IPS DF 6.9 (cell line): ENCODE measurements at regions not wholly inside any gene's neighbourhood (a gene's known extent, or its start where the extent isn't known, plus 50 kb on each side); places are given as distances from the start of the nearest gene placed in this dataset.

Experiments
- DNase-seq: peaks from one replicate; pipeline ENCODE4 v3.0.0-alpha.2; 2013; ENCODE audit warnings: low read depth, low spot score
- H3K27ac ChIP-seq: one replicate; pipeline ENCODE4 v1.5.1; 2013; ENCODE audit warnings: low read length, control low read depth
- H3K27me3 ChIP-seq: 2 replicates; pipeline ENCODE4 v1.6.1; 2013; ENCODE audit warnings: mild to moderate bottlenecking, low read length; ENCODE audit not compliant: control insufficient read depth, insufficient read depth
- H3K36me3 ChIP-seq: 2 replicates; pipeline ENCODE4 v1.6.1; 2013; ENCODE audit warnings: low read length; ENCODE audit not compliant: control insufficient read depth, insufficient read depth
- H3K4me1 ChIP-seq: 2 replicates; pipeline ENCODE4 v1.6.1; 2013; ENCODE audit warnings: low read length; ENCODE audit not compliant: control insufficient read depth, insufficient read depth
- H3K4me3 ChIP-seq: 2 replicates; pipeline ENCODE4 v1.5.1; 2013; ENCODE audit warnings: mild to moderate bottlenecking, low read length
- H3K9me3 ChIP-seq: 2 replicates; pipeline ENCODE4 v1.6.1; 2013; ENCODE audit warnings: low read length, inconsistent platforms; ENCODE audit not compliant: control insufficient read depth, insufficient read depth
- WGBS: extraction: QIAGEN DNeasy Blood & Tissue Kit; methylation state at CpG from one replicate; pipeline ENCODE4 v1.1.7; 2013; ENCODE audit warnings: mixed read lengths, missing lambda C conversion rate; ENCODE audit not compliant: insufficient read length, insufficient coverage; 5-methylcytosine and 5-hydroxymethylcytosine counted together

DNA sequence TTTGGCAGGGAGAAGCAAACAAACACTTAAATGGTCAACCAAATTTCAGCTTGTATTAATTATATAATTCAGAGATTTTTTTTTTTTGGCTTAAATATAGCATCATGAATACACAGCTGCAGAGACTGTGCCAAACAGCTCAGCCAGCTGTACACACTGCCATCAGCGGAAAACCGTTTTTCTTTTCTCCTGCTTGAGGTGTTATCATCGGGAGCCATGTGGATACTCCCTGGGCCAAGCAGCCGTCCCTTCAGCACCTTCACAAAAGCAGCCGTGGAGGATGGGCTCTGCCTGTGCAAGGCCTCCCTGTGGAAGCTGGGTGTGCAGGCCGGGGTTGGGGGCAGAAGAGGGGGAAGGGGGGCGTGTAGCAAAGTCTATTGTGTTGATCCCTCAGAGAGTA is 85.0 kb downstream of the NUF2 start:
- no peak for DNase-seq
- Histone ChIP-seq H3K36me3 (no peaks in the 10 kb centered on the region), H3K4me3 (no peak overlapping the region), H3K4me1 (peaks cover 7% of the 10 kb centered on the region; the same call in 1 of the 2 replicates), H3K27ac (no peak overlapping the region), H3K27me3 (no peaks in the 10 kb centered on the region), H3K9me3 (no peaks in the 10 kb centered on the region)
- WGBS = no CpG with 5 or more reads among the region's 7 CpGs

DNA sequence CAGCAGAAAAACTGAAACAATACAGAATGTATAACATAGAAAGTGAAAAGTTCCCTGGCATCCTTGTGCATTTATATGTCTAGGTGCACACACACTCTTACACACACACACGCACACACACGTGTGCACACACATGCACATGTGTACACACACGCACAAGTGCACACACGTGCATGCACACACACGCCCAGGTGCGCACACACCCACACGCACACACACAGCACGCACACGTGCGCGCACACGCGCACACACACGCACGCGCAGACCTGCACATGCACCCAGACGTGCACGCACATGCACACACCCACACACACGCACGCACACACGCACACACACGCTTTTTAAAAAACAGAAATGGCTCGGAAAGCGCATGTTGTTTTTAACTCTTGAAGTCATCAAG is 86.5 kb downstream of the NUF2 start:
- no CpG with 5 or more reads among the region's 24 CpGs for WGBS
- H3K36me3 ChIP-seq = no peaks in the 10 kb centered on the region
- no peak overlapping the region for H3K27ac ChIP-seq
- peaks cover 7% of the 10 kb centered on the region; the same call in 1 of the 2 replicates for H3K4me1 ChIP-seq
- no peaks in the 10 kb centered on the region for H3K27me3 ChIP-seq
- no peak for DNase-seq
- no peak overlapping the region for H3K4me3 ChIP-seq
- H3K9me3 ChIP-seq = no peaks in the 10 kb centered on the region

DNA sequence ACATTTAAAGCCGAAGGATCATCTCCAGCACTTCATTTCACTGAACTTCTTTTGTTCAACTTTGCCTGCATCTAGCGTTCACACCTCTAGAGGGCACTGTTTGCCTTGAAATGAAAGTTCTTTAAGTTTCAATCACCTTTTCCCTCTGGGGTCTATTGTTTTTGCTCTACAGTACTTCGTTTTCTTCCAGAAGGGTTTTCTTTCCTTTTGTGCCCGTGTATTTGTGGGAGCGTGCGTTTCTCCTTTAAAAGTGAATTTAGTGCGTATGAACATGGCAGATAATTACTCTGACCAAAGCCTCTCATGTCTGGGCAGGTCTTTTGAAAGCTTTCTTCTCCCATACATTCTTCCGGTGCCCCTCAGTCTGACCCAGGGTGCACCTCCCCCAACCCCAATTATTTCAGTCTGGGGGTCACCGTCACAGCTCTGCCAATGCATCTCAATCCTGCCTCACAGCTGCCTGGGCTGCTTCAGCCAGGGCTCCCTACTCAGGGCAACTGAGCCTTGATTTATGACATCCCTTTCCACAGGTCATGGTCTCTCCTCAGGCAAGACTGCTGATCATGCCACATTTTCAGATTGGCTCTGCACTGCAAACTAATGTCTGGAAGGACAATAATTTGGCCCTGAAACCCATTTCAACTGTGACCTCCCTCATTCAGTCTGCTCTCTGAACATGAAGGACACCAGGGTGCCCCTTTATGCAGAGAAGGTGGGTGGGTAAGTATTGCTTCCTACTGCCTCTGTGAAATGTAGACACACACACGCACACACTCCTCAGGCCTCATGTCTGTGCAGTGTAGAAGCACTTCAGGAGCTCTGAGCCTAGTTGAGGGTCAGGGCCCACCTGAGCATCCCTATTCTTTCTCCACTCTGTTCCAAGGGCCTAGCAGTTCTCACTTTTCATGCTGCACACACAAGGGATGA is 88.6 kb downstream of the NUF2 start:
- Histone ChIP-seq H3K27ac (no peak overlapping the region), H3K27me3 (no peaks in the 10 kb centered on the region), H3K4me3 (no peak overlapping the region), H3K9me3 (no peaks in the 10 kb centered on the region), H3K4me1 (peaks cover 7% of the 10 kb centered on the region; the same call in 1 of the 2 replicates), H3K36me3 (no peaks in the 10 kb centered on the region)
- DNase-seq = peak; percentile 83
- no CpG with 5 or more reads among the region's 10 CpGs for WGBS

DNA sequence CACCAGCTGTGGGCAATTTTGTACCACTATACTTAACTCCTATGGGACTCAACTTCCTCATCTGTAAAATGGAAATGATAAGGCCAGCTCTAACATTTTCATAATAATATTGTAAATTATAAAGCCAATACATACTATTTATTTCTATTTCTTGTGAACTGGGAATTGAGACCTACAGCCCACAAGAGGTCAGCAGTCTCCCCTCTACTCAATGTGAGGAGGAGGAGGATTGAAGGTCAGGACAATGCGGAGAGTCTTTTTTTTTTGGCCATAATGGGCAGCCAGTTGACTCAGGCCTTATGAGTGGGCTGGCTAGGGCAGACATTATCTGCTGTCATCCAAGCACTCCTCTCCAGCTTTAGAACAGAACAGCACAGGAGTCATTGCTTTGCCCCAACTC is 90.5 kb downstream of the NUF2 start:
- H3K36me3 ChIP-seq = no peaks in the 10 kb centered on the region
- H3K4me3 ChIP-seq = no peak overlapping the region
- no peak for DNase-seq
- H3K4me1 ChIP-seq = peaks cover 7% of the 10 kb centered on the region; the same call in 1 of the 2 replicates
- no peak overlapping the region for H3K27ac ChIP-seq
- WGBS = no CpG with 5 or more reads among the region's 1 CpG
- no peaks in the 10 kb centered on the region for H3K9me3 ChIP-seq
- no peaks in the 10 kb centered on the region for H3K27me3 ChIP-seq

DNA sequence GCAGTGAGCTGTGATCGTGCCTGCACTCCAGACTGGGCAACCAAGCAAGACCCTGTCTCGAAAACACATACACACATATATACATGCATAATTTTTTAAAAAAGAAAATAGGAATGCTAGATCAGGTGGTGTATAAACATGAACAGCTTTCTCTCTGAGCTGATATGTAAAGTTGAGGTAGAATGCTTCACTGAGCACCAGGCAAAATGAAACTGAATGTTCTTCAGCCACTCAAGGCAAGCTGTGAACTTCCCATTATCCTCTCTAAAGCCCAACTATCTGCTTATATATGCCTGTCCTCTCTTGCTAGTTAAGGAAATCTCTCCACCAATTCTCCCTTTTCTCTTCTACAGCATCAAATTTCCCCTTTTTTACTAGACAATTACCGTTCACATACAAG is 93.0 kb downstream of the NUF2 start:
- Histone ChIP-seq H3K9me3 (no peaks in the 10 kb centered on the region), H3K4me3 (no peak overlapping the region), H3K4me1 (peaks cover 6% of the 10 kb centered on the region; the same call in 1 of the 2 replicates), H3K27me3 (no peaks in the 10 kb centered on the region), H3K27ac (no peak overlapping the region), H3K36me3 (no peaks in the 10 kb centered on the region)
- no peak for DNase-seq
- WGBS = no CpG with 5 or more reads among the region's 3 CpGs

DNA sequence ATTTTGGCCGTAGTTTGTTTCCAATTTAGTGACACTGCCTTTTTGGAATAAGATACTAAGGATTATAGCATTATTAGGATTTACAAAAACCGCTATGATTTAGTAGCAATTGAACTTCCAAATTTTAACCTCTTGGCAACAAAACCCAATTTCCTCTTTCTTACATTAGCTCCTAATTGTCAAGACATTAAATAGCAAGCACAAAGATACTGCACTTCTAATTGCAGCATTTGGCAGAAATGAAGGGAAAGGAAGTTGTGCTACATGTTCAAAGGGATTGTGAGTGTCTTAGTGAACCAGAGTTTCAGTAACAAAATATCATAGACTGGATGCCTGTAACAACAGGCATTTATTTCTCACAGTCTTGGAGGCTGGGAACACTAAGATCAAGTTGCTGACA is 99.9 kb downstream of the NUF2 start:
- no peak overlapping the region for H3K4me3 ChIP-seq
- H3K4me1 ChIP-seq = peaks cover 1% of the 10 kb centered on the region; the same call in 1 of the 2 replicates
- no peak overlapping the region for H3K27ac ChIP-seq
- DNase-seq = no peak
- no peaks in the 10 kb centered on the region for H3K9me3 ChIP-seq
- no peaks in the 10 kb centered on the region for H3K36me3 ChIP-seq
- no peaks in the 10 kb centered on the region for H3K27me3 ChIP-seq
- WGBS = no CpG with 5 or more reads among the region's 2 CpGs

DNA sequence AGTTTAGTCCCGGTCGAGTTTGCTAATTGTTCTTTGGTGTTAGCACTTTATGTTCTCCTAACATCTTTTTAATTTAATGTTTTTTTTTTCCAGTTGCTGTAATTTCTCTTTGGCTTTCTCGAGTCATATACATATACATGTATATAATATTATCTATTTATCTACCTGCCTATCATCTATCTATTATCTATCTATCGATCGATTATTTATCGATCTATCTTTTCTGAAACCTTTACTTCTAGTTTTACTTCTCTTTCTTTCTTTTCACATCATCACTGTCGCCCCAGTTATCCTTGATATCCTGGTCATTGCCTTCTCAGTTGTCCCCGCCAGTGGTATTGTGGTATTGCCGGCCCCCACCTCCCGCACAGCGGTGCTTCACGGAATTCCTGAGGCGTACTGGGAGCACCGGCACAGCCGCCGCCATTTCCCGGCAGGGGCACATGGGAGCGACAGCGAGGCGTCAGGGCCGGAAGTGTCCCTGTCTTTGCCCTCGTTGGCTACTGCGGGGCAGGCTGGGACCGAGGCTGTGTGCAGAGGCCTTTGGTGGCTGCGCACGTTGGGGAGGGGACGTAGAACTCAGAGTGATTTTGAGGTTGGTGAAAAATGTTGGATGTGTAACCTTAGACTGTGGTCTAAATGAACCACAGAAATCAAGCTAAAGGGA is 101.1 kb downstream of the NUF2 start:
- no peak for DNase-seq
- Histone ChIP-seq H3K9me3 (no peaks in the 10 kb centered on the region), H3K4me3 (no peak overlapping the region), H3K27me3 (no peaks in the 10 kb centered on the region), H3K4me1 (peaks cover 1% of the 10 kb centered on the region; the same call in 1 of the 2 replicates), H3K36me3 (no peaks in the 10 kb centered on the region), H3K27ac (no peak overlapping the region)
- 100% methylated on average over 4 of the region's 27 CpGs for WGBS

DNA sequence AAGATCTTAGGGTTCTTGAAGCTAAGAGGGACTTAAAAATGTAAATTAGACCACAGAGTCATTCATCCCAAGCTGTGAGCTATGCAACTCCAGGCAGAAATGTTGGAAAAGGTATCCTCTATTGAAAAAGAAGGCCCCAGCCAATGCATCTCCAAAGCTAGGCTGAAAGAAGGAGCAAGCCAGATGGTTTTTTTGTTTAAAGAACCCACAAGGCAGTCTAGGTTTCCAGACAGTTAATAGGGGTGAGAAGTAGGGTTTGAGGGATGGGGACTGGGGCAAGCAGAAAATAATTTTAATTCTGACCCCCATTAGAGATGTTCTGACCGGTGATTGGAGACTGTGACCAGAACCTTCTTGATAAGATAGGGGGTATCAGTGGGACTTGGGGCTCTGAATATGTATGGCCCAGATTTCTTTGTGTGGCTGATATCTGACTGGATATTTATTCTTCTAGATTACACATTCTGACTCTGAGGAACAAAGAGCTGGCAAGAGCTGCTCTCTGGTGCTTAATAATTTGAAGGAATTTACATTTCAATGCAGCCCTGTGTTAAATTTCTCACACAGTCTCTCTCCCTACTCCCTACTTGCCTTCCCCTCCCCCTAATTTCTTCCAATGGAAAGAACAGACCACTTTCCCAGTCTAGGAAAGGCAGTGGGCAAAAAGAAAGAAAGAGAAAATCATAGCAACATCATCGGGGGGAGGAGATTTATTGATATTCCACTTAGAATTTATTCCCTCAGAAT is 104.9 kb downstream of the NUF2 start:
- H3K36me3 ChIP-seq = no peaks in the 10 kb centered on the region
- no peak overlapping the region for H3K4me3 ChIP-seq
- H3K9me3 ChIP-seq = no peaks in the 10 kb centered on the region
- H3K4me1 ChIP-seq = peaks cover 1% of the 10 kb centered on the region; the same call in 1 of the 2 replicates
- WGBS = no CpG with 5 or more reads among the region's 2 CpGs
- no peak overlapping the region for H3K27ac ChIP-seq
- H3K27me3 ChIP-seq = no peaks in the 10 kb centered on the region
- DNase-seq = no peak

DNA sequence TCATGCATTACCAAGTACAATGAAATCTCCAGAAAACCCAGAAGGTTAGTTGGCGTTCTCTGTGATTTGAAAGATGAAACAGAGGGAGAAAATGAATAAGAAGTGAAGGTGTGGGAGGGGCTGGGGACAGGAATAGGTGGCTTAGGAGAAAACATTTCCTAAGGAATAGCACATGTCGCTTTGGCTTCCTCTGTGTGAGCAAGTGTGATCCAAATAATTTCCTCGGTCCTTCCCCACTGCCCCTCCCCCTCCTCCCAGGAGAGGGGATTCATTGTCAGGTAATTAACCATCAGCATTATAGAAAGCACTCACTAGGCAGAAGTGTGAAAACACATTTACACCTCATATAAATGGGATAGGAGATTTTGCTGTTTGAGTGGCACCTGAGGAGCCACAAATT is 105.5 kb downstream of the NUF2 start:
- no CpG with 5 or more reads among the region's 3 CpGs for WGBS
- no peak overlapping the region for H3K27ac ChIP-seq
- peaks cover 1% of the 10 kb centered on the region; the same call in 1 of the 2 replicates for H3K4me1 ChIP-seq
- no peak for DNase-seq
- no peaks in the 10 kb centered on the region for H3K27me3 ChIP-seq
- H3K4me3 ChIP-seq = no peak overlapping the region
- no peaks in the 10 kb centered on the region for H3K9me3 ChIP-seq
- H3K36me3 ChIP-seq = no peaks in the 10 kb centered on the region

DNA sequence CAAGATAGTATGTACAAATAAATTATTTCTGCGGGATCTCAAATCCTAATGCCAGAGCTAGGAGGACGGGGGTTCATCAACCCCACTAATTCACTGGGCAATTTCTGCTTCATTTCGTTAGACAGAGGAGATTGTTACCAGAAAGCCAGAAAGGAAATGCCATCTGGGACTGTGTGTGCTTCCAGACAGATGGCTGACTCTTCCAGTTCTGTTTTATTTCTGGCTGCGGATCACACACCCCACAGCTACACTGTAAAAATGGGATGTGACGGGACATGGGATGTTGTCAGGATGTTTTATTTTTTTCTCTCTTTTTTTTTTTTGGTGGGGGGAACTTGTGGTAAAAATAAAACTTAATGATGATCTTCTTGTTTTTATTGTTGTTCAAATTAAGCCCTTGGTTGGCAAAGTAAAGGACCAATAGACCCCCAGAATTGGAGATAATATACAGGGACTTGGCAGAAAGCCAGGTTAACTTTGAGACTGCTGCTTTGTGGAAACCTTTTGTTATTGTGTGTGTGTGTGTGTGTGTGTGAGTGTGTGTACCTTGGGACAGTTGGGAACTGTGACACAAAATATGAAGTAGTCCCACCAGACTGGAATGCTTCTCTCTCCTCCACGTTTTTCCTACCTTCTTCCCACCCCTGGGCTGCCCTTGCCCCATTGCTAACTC is 114.5 kb downstream of the NUF2 start:
- DNase-seq = no peak

More for the DNA sequence above, 114.5 kb downstream of the NUF2 start:
- no peak overlapping the region for H3K27ac ChIP-seq
- H3K27me3 ChIP-seq = no peaks in the 10 kb centered on the region
- H3K9me3 ChIP-seq = no peaks in the 10 kb centered on the region
- H3K36me3 ChIP-seq = no peaks in the 10 kb centered on the region
- H3K4me3 ChIP-seq = no peak overlapping the region
- H3K4me1 ChIP-seq = no peaks in the 10 kb centered on the region; the same call in 1 of the 2 replicates
- WGBS = no CpG with 5 or more reads among the region's 6 CpGs
